Activated CD4-positive, alpha-beta T cell treated with anti-CD3 and anti-CD28 coated beads, Interleukin-2, amount 50 U/mL, for 16 hours (primary cell): ENCODE measurements at regions not wholly inside any gene's neighbourhood (a gene's known extent, or its start where the extent isn't known, plus 50 kb on each side); places are given as distances from the start of the nearest gene placed in this dataset.
"Not testable (repeated sequence)": the region's sequence is repeated elsewhere in the genome, so short reads cannot be mapped to it uniquely, and the experiment has no call there.

Experiments used
- DNase-seq: peaks from one replicate; pipeline ENCODE4 v3.0.0-alpha.2; 2020

DNA sequence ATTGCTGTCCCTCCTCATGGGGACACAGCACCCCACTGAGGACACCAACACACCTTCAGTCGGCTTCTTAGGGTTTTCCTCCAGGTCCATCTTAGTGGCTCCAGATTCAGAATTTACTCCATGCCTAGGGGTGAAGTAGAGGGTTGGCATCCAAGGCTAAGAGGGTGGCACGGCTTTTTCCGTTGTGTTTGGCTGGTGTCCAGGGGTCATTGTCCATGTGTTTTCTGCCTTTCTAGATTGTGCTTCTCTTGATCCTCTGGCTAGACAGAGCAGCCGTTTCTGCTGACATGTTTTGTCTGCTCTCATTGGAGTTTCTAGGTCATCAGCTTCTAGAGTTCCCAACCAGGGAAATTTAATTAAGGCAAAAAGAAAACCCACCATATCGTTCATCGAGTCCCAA is 291.6 kb upstream of the CELF2 start:
- no peak for DNase-seq

DNA sequence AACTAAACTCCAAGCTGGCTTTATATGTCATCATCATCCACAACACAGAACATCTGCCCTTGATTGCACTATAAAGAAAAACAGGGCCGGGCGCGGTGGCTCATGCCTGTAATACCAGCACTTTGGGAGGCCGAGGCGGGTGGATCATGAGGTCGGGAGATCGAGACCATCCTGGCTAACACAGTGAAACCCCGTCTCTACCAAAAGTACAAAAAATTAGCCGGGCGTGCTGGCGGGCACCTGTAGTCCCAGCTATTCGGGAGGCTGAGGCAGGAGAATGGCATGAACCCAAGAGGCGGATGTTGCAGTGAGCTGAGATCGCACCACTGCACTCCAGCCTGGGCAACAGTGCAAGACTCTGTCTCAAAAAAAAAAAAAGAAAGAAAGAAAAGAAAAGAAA is 290.3 kb upstream of the CELF2 start:
- DNase-seq: not testable (repeated sequence)

DNA sequence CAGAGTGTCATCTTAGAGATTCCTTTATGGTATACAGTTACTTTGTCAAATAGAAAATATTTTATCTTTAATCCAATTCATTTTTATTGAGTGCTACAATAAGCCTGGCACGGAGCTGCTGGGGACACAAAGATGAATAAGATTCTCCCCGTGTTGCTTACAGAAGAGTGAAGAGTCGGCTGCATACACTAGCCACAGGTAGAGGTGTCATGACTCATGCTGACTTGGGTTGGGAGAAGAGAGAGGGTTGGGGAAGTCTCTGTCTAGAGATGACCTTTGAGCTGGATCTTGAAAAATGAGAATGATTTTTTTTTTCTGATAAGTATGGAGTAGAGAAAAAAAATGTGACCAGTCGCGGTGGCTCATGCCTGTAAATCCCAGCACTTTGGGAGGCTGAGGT is 289.9 kb upstream of the CELF2 start:
- DNase-seq: no peak

DNA sequence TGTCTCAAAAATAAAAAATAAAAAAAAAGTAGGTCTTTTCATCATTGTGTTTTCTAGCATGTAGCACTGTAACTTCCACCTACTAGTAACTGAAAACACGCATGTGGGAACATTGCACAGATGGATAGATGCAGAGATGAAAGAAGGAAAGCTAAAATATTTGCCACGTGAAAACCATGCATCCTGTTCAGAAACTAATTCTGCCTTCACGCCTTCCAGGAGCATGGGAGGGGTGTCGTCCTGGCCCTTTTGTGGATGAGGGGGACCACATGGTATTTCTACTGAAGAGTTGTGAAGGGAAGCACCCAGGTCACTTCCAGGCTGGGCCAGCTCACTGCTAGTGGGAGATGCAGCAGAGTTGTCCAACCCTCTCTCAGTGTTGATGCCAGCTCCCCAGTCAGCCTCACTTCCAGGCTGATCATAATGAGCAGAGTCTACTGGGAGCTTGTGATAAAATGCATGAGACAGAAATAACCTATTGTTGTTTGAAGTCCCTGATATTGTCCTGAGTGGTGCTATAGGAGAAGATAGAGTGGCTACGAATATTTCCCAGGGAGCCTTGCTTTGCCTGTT is 287.1 kb upstream of the CELF2 start:
- no peak for DNase-seq

DNA sequence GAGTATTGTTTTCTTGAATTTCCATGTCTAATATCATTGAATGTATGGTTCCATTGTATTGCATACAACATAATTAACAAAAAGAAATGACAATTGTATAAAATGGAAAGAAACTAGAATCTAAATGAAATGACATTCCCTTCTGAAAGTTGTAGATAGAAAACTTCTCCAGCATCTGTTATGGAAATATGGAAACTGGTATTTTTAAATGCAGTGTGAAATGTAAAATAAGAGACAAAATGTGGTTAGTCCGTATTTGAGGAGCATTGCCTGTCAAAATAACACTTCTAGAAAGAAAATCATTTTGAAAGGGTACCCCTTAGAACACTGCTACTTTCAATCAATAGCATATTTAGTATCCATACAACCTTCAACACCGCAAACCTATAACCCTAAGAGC is 286.3 kb upstream of the CELF2 start:
- no peak for DNase-seq

DNA sequence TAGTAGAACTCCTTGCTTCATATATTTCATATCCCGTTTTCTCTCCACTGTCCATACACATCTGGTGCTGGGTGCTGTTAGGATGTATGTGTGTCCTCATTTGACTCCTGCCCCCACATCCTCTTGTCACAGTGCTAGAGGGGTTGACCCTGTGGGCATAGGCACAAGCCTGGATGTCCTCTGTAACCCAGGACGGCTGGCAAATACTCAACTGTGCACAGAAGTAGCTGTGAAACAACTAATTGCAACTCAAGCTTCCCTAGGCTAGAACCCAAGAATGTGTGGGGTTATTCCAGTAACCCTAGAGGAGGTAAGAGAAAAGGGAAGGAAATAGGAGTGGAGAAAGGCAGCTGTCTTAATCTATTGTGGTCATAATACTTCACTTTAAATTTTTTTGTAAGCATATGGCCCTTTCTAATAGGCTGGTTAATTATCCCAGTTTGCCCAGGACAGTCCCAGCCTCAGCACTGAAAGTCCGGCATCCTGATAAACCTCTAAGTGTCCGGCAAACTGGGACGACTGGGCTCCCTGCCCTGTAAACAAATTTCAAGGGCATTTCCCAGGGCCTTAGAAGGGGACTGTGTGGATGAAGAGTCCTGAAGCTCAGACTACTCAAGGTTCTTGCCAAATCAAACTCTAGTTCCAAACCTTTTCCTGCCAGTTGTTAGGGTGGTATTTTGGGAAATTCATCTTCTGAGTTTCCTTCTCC is 283.2 kb upstream of the CELF2 start:
- no peak for DNase-seq

DNA sequence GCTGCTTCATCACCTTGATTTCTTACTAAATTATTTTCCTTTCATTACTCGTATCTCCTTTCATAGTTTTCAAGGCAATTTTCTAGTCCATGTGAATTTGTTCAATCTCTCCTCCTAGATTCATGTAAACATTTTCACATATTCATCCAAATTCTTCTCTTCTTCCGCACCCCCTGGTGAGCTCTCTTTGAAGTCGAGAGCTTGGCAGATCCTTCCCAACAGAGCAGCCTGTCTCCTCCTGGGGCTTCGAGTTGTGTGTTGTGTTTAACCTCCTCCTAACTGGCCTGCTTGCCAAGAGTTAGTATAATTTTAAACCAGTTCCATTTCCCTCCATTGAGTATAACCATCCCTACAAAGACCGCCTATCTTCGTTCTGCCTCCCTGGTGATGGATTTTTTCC is 272.4 kb upstream of the CELF2 start:
- DNase-seq: no peak

DNA sequence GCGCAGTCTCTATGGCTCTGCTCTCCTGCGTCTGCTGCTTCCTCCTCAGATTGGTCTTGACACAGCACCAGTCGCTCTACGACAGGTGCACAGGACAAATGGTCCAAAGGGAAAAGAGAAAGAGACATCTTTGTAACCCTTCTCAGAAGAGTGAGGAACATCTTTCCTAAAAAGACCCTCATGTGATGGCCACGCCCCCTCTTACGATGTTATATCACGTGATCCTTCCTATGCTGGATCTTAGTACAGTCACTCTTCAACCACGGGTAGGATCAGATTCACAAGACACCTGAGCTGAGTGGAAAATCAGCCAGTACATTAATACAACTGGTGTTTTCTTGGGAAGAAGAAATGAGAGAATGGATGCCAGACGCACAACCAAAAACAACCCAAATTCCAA is 262.2 kb upstream of the CELF2 start:
- DNase-seq: no peak

DNA sequence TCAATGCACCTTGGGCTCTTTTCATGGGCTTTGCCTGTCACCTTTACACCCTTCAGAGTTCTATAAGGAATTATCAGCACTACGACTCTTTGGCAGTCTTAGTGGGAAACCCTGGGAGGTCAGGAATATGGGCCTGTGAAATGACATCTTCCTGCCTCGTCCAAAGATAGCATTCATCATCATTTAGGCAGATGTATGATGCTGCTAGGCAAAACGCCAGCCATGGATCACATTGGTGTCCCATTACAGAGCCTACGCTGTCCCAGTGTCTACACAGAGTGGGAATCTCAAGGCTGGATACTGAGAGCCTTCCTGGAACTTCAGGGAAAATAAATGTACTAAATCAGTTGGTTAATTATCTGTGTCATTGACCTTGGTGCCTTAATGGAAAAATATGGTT is 259.4 kb upstream of the CELF2 start:
- no peak for DNase-seq

DNA sequence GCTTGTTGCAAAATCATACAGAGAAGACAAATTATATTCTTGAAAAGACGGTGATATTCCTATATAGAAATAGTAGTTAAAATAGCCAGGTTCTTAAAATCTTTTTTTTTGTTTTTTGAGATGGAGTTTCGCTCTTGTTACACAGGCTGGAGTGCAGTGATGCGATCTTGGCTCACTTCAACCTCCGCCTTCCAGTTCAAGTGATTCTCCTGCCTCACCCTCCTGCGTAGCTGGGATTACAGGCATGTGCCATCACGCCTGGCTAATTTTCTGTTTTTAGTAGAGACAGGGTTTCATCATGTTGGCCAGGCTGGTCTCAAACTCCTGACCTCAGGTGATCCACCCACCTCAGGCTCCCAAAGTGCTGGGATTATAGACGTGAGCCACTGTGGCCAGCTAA is 257.9 kb upstream of the CELF2 start:
- DNase-seq: not testable (repeated sequence)

DNA sequence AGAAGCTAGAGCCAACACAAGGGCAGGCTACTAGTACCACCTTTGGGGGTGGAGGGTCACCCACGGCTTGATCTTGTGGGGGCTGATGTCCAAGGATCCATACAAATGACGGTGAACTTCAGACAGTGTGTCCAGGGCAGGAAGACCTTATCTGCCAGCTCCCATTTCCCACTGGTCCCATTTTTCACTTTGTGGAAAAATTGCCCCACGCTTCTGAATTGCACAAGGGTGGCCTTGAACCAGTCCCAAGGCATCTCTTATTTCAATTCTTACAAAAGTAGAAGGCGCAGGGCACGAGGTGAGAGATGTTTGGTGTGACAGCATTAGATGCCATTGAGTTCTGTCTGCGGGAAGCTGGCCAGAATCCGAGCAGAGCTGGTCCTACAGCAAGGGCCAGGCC is 252.7 kb upstream of the CELF2 start:
- DNase-seq: no peak

DNA sequence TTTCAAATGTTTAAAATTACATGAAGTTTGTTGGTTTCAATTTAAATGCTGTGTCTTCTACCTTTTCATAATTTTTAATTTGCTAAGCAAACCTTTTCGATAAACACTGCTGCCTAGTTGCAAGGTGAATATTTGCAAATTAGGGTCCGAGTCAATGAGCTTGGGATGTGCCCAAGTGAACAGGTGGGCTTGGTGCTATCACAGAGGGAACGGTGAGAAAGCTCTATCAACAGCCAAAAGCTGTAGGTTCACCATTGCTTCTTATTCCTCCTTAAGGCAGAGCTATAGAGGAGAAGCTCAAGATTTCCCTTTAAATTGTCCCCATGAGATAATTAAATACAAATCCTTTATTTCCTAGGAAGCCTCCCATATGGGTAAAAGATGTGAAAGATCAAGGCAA is 245.3 kb upstream of the CELF2 start:
- DNase-seq: no peak

DNA sequence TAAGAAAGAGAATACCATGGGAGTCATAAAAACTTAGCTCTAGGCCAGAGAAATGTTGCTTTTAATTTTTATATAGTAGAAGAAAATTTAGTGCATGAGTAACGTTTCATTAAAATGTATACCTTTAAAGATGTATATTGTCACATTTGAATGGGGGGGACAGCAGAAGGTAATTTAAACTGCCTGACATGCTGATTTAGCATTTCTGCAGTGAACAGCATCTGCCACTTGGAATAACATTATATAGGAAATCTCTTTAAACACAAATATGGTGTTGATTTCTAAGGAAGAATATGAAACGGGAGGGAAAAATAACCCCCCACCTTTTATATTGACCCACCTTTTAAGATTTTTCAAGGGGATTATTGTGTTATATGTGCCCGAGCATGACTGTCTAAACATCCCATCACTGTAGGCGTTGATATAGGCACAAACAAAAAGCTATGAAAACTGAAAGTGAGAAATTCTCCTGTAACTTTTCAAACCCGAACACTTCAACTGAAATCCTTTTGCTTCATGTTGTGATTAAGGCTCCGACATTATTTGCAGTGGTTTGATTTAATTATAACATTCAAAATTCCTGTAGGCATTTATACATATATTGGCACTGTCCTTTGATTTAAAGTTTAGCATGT is 244.7 kb upstream of the CELF2 start:
- no peak for DNase-seq

DNA sequence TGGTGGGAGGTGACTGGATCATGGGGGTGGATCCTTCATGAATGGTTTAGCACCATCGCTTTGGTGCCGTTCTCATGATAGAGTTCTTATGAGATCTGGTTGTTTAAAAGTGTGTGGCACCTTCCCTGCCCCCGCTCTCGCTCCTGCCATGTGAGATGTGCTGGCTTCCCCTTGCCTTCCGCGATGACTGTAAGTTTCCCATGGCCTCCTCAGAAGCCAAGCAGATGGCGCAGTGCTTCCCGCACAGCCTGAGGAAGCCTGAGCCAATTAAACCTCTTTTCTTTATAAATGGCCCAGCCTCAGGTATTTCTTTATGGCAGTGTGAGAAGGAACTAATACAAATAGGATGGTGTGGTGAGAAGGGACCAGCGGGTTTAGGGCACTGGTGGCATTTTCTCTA is 243.3 kb upstream of the CELF2 start:
- no peak for DNase-seq

DNA sequence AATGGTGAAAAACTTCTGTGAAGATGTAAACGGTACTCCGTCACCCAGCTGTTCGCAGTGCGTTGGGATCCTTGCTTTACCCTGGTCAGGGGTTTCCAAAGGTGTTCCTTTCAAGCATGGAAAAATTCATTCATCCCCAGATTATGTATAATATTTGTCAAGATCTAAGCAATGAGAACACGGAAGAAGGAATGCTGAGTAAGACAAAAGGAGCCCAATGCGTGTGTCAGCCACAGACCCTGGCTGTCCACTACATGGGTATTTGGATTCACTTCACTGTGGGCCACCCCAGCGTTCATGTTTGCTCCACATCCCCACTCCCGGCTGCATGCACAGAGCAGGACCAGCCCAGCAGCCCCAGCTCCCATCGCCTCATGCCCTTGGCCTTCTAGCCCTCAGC is 241.3 kb upstream of the CELF2 start:
- no peak for DNase-seq

DNA sequence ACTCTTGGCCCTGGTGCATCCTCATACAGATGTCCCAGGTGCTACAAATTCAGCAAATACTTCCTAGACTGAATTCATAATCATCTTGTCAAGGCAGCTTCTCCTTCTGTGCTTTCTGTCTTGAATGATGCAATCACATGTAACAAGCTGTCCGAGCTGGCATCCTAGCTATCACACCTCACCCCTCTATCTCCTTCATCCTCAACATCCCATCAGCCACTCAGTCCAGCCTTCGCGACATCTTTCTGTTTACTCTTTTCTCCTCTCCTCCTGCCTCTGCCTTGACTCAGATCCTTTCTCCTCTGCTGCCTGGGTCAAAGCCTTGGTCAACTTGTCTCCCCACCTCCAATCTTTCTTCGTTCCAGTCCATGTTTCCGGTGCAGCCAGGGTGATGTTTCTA is 240.4 kb upstream of the CELF2 start:
- DNase-seq: no peak

DNA sequence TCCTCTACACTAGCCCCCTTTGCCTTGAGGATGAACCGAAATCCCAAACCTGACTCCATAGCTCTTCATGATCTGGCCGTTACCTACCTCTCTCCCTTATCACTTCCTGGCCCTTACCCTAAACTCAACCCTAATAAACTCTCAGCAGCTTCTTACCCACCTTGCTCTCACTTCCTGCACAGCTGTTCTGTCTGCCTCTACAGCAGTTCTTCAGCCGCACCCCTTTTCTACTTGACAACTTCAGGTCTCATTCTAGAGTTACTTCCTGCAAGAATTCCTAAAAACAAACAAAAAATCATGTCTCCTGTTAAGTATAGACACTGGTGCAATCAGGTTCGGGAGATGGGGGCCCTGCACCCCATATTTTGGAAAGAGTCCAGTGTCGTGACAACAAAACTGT is 239.9 kb upstream of the CELF2 start:
- no peak for DNase-seq

DNA sequence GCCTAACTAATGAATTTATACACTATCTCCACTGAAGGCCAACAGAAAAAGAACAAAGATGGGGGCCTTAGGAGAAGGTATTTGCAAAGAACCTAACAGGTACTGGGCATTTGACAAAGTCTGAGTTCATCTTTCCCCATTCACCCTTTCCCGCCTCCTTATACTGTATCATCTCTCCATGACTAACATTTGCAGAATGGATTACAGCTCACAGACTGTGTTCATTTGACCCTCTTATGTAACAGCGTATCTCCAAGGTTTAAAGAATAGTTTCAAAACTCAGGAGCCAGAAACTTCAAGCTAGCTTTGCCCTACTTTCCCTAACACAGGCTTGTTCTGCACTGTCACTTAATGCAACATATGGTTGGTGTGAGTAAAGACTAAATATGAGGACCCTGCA is 238.7 kb upstream of the CELF2 start:
- no peak for DNase-seq

DNA sequence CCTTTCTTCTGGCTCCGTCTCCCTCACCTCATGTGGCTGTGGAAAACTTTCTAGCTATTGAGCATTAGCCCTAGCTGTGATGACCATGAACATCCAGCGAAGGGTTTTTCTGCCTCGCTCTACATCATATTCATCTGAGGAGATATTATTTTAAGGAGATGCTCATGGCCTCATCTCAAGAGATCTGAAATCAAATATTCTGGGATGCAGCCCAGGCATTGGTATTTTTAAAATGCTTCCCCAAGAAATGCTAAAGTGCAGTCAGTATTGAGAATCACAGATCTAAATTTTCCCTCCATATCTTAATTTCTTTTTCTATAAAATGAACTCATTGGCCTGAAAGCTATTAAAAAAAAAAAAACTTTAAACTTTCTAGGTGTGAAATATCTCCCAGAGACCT is 238.2 kb upstream of the CELF2 start:
- DNase-seq: no peak

DNA sequence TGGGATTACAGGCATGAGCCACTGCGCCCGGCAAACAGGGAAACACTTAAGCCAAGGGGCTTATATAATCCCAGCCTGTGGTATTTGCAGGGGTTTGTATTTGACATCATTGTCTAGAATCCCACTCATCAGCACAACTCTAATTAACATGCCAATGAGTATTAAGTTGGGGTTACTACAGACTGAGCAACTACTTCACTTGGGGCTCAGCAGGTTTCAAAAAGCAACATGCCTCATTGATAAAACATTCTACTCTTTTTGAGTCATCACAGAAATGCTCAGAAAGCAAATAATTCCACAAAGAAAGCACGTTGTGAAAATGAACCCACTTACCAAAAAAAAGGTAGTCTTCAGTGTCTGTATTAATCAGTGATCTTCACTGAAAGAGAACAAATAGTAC is 236.9 kb upstream of the CELF2 start:
- no peak for DNase-seq

DNA sequence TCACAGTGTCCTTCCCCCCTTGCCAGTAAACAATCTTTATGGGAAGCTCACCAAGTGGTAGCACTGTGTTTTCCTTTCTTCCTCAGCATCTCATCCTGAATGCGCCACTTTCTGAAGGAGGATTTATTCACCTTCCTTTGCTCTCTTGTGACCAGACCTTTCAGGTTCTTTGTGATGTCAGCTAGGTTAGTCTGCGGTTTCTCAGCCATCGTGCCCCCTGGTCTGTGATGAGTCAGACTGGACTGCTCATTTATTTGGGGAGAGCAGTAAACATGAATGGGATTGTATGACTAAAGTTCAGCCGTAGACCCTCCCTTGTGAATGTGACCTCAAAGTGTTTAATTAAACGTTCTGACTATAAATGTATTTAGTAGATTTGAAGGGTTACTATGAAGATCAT is 235.1 kb upstream of the CELF2 start:
- DNase-seq: no peak

DNA sequence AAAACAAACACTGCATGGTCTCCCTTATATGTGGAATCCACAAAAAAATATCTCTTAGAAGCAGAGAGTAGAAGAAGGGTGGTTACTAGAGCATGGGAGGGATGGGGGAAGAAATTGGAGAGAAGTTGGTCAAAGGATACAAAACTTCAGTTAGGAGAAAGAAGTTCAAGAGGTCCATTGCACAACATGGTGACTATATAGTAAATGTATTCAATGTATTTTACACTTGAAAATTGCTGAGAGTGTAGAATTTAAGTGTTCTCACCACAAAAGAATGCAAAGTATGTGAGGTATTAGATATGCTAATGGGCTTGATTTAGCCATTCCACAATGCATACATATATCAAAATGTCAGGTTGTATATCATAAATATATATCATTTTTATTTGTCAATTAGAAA is 232.0 kb upstream of the CELF2 start:
- DNase-seq: no peak

DNA sequence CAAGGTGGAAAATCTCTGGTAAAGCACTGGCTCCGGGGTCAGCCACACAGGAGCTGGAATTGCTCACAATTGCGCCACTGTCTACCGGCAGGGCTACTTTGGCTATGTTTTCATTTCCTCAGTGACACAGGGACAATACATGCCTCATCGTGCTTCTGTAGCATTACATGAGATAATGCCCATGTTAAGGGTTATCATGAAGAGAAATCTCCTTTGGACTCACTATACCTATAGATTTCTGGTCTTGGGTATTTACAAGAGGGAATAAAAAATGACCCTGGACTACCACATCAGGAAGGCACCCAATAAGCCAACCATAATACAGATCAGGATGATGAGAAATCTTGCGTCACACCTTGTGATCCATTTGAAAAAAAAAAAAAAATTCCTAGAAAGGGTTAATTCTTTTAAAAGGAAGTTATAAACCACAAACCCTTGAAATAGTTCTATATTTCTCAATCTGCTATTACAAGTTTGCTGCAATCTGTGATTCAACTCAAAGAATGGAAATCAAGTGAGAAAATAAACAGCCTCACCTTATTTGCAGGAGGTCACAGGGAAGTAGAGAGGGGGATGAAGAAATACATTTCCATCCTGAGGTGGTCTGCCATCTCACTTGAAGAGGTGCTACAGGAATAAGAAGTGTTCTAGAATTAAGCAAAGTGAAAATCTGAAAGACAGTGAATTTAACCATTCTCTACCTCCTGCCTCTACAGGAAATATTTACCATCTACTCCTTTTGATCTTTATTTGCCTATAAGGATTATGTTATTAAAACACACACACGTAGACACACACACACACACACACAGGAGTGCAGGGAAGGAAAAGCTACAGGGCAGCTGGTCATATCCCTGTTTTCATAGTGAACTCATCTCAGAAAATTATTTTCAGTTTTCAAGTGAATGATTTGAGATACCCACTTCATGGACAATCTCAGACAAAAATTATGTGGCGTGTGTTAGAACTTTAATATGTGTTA is 231.3 kb upstream of the CELF2 start:
- no peak for DNase-seq

DNA sequence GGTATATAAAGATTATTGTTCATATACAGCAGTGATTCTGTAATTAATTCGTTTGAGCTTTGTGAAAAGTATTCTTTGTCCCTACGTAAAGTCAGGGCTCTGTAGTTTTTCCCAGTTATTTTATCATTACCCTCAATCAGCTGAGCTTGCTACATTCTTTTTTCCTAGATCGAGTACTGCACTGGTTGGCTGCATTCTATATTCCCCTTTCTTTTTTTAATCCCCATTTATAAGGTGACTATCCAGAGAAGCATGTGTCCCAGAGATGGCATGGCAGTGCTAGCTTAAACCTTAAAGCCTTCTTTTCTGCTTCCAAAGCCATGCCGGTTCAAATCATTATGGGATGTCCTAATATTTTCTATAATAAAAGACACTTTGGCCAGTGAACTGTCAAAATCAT is 230.1 kb upstream of the CELF2 start:
- no peak for DNase-seq
